ENCODE measurements at regions not wholly inside any gene's neighbourhood (a gene's known extent, or its start where the extent isn't known, plus 50 kb on each side); places are given as distances from the start of the nearest gene placed in this dataset.

GRCh38 chr5:167570431-167570830, 721.0 kb upstream of the WWC1 start:
- H3K27ac Mint-ChIP-seq, result no peak overlapping the region
- no peak overlapping the region for H3K27ac ChIP-seq (ENCODE audit: low read length in 2 of 2)
- no peak overlapping the region for H3K4me2 ChIP-seq (replicated peaks; ENCODE audit: low read depth, low read length, poor library complexity, severe bottlenecking)
- no peaks in the 10 kb centered on the region for H3K9me3 Mint-ChIP-seq (ENCODE audit: insufficient read depth)
- H3K4me3 ChIP-seq (ENCODE audit: control extremely low read depth in 1 of 5, extremely low read depth in 1 of 5, insufficient read depth in 1 of 5, low read depth in 2 of 5, low read length in 4 of 5), result no peak overlapping the region
- H3K4me3 Mint-ChIP-seq, result no peak overlapping the region
- H3K27me3 ChIP-seq (replicated peaks in 1 of 4; ENCODE audit: control extremely low read depth in 1 of 4, control insufficient read depth in 3 of 4, insufficient read depth in 4 of 4, low read length in 3 of 4), result no peaks in the 10 kb centered on the region
- 78% methylated on average over 5 of the region's 5 CpGs for WGBS (ENCODE audit: insufficient coverage)
- H3K9me3 ChIP-seq (ENCODE audit: control extremely low read depth in 1 of 3, control insufficient read depth in 2 of 3, insufficient read depth in 1 of 3, low read length in 2 of 3), result no peaks in the 10 kb centered on the region
- H3K4me1 ChIP-seq (ENCODE audit: control insufficient read depth in 2 of 2, insufficient read depth in 2 of 2, low read length in 2 of 2), result no peaks in the 10 kb centered on the region
- no peaks in the 10 kb centered on the region for H3K79me2 ChIP-seq (ENCODE audit: control insufficient read depth, insufficient read depth, low read length)
- H2AFZ ChIP-seq (ENCODE audit: insufficient read depth, low read depth, low read length, poor library complexity, severe bottlenecking), result no peak overlapping the region
- H3K27me3 Mint-ChIP-seq, result no peaks in the 10 kb centered on the region
- ATAC-seq (ENCODE audit: low read depth) (no peak), DNase-seq (no peak)
- H3K9ac ChIP-seq (ENCODE audit: low read length), result no peak overlapping the region
- TF ChIP-seq EZH2 (IDR thresholded peaks at IDR 0.05; ENCODE audit: borderline replicate concordance, insufficient read depth, low read depth, low read length, poor library complexity, severe bottlenecking) (no peak), CTCF (IDR thresholded peaks at IDR 0.05) (no peak)
- peaks cover 2% of the 10 kb centered on the region for H3K4me1 Mint-ChIP-seq
- ChIA-PET POLR2A (no interaction called here), CTCF (no interaction called here)
- intact Hi-C loops (cut with micrococcal nuclease), result no loop called here
- H3K36me3 ChIP-seq (replicated peaks in 1 of 2; ENCODE audit: control extremely low read depth in 1 of 2, control insufficient read depth in 1 of 2, extremely low read depth in 1 of 2, insufficient read depth in 2 of 2, low read length in 1 of 2), result no peaks in the 10 kb centered on the region
- H4K20me1 ChIP-seq (ENCODE audit: control insufficient read depth, insufficient read depth, low read length, poor library complexity, severe bottlenecking), result no peaks in the 10 kb centered on the region

GRCh38 chr5:167571824-167572223, 719.6 kb upstream of the WWC1 start:
- ChIA-PET CTCF (no interaction called here), POLR2A (no interaction called here)
- no peaks in the 10 kb centered on the region for H3K79me2 ChIP-seq (ENCODE audit: control insufficient read depth, insufficient read depth, low read length)
- no peak overlapping the region for H3K4me3 ChIP-seq (ENCODE audit: control extremely low read depth in 1 of 5, extremely low read depth in 1 of 5, insufficient read depth in 1 of 5, low read depth in 2 of 5, low read length in 4 of 5)
- H3K9me3 ChIP-seq (ENCODE audit: control extremely low read depth in 1 of 3, control insufficient read depth in 2 of 3, insufficient read depth in 1 of 3, low read length in 2 of 3), result no peaks in the 10 kb centered on the region
- Mint-ChIP-seq H3K4me1 (peaks cover 2% of the 10 kb centered on the region), H3K27ac (no peak overlapping the region), H3K9me3 (ENCODE audit: insufficient read depth) (no peaks in the 10 kb centered on the region), H3K4me3 (no peak overlapping the region), H3K27me3 (no peaks in the 10 kb centered on the region)
- no peak overlapping the region for H3K9ac ChIP-seq (ENCODE audit: low read length)
- ATAC-seq (ENCODE audit: low read depth) (no peak), DNase-seq (no peak)
- no peaks in the 10 kb centered on the region for H3K36me3 ChIP-seq (replicated peaks in 1 of 2; ENCODE audit: control extremely low read depth in 1 of 2, control insufficient read depth in 1 of 2, extremely low read depth in 1 of 2, insufficient read depth in 2 of 2, low read length in 1 of 2)
- no peak overlapping the region for H3K27ac ChIP-seq (ENCODE audit: low read length in 2 of 2)
- intact Hi-C loops (cut with micrococcal nuclease), result no loop called here
- H2AFZ ChIP-seq (ENCODE audit: insufficient read depth, low read depth, low read length, poor library complexity, severe bottlenecking), result no peak overlapping the region
- no peaks in the 10 kb centered on the region for H3K4me1 ChIP-seq (ENCODE audit: control insufficient read depth in 2 of 2, insufficient read depth in 2 of 2, low read length in 2 of 2)
- WGBS (ENCODE audit: insufficient coverage), result no CpG with 5 or more reads among the region's 3 CpGs
- no peak overlapping the region for H3K4me2 ChIP-seq (replicated peaks; ENCODE audit: low read depth, low read length, poor library complexity, severe bottlenecking)
- H4K20me1 ChIP-seq (ENCODE audit: control insufficient read depth, insufficient read depth, low read length, poor library complexity, severe bottlenecking), result no peaks in the 10 kb centered on the region
- H3K27me3 ChIP-seq (replicated peaks in 1 of 4; ENCODE audit: control extremely low read depth in 1 of 4, control insufficient read depth in 3 of 4, insufficient read depth in 4 of 4, low read length in 3 of 4), result no peaks in the 10 kb centered on the region
- no peak for TF ChIP-seq CTCF (IDR thresholded peaks at IDR 0.05)
- no peak for TF ChIP-seq EZH2 (IDR thresholded peaks at IDR 0.05; ENCODE audit: borderline replicate concordance, insufficient read depth, low read depth, low read length, poor library complexity, severe bottlenecking)
